NCI-H774 (cell line): ENCODE measurements at regions not wholly inside any gene's neighbourhood (a gene's known extent, or its start where the extent isn't known, plus 50 kb on each side); places are given as distances from the start of the nearest gene placed in this dataset.

Experiments
- DNase-seq: peaks from one replicate; lab custom pipeline; 2025; lab: John Stamatoyannopoulos, UW

- DNase-seq = peak; percentile 87
Measured at GRCh38 chr6:157756708-157757429, 66.2 kb upstream of the SNX9 start.

- no peak for DNase-seq
Measured at GRCh38 chr6:157757430-157758403, 65.3 kb upstream of the SNX9 start.

- DNase-seq = no peak
Measured at GRCh38 chr6:157758516-157759023, 64.5 kb upstream of the SNX9 start.

DNA sequence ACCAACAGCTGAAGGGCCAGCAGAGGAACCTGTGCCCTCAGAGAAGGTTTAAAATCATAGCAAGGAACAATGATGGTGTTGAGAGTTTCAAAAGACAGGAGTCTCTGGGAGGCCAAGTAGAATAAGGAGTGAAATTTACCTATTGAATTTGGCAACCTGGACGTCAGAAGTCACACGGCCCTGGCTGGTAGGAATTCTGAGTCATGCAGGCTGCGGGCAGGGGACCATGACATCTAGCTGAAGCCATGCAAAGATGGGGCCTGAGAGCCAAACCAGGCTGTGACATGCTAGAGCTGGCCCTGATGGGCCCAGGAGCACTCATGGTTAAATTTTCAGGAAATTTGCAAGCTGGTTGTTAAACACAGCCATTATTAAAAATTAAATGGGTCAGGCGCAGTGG lies 64.0 kb upstream of the SNX9 start:
- no peak for DNase-seq

- no peak for DNase-seq
Measured at GRCh38 chr6:157760137-157760536, 62.9 kb upstream of the SNX9 start.

DNA sequence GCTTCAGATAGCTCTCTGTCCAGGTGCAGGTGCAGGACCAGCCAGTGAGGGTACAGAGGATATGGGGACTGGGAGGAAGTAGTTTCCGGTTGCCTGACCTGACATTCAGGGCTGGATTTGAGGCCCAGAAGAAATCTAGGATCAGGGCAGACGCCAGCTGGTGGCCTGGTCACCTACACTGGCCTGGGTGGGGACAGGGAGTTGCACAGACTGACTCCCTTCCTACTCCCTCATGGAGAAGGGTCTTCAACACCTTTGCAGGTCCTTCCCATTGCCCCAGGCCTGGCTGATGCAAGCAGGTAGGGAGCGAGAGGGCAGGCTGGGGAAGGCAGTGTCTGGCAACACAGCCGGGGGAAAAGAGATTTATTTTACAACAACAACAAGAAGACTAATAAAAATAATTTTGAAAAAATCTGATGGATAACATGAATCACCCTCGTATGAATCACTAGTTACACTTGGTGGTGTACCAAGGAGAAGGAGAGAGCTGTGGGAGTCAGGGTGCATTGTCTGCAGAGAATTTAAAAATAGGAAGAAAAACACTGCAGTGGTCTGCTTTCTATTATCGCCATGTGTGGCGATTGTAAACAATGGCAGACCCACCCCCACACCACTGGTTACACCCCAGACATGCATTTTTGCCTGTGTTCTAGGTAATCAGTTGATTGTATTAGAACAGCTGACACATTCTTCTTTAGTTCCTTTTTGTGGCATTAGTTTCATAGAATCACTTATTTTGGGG lies 62.3 kb upstream of the SNX9 start:
- DNase-seq = no peak

DNA sequence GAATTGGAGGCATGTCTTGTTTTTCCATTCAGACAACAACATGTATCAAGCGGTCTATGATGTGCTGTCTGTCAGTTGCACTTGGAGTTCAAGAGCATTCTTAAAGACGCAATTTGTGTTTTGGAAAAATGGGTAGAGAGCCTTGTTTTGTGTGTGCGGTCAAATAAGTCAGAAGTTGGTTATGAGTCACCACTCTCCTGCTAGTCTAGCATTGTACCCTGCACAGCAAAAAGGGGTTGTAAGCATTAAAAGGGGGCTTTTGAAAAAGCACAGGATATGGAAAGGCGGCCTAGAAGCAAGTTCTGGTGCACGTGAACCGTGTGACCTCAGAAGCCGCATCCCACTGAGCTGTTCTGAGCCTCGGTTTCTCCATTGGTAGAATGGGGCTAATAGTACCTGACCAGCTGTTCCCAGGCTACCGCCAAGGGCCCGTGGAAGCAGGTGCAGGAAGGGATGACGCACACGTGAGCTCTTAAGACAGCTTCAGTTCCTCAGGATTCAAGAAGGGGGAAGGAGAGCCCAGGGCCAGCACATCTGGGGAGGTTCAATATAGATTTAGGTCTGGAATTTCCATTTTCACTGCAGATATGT lies 61.6 kb upstream of the SNX9 start:
- DNase-seq = no peak

DNA sequence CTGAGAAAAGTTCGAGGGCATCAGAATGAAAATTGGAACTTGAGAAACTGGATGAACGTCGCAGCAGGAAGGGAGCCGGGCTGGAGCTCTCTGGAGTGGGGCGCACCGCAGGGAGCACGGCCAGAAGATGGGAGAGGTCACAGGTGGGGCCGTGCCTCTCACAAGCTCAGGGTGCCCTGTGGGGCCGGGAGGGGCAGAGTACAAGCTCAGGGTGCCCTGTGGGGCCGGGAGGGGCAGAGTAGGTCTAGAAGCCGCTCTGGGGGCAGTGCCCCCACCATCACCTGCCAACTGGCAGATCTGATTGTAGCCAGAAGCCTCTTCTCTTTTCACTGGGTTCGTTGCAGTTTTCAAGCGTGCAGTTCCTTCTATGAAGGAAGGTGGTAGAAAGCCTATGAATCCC lies 61.1 kb upstream of the SNX9 start:
- DNase-seq = no peak

GRCh38 chr6:157762636-157763035 lies 60.4 kb upstream of the SNX9 start:
- DNase-seq = no peak

- DNase-seq = peak; percentile 95
Measured at GRCh38 chr6:157763129-157763903, 59.7 kb upstream of the SNX9 start.

DNA sequence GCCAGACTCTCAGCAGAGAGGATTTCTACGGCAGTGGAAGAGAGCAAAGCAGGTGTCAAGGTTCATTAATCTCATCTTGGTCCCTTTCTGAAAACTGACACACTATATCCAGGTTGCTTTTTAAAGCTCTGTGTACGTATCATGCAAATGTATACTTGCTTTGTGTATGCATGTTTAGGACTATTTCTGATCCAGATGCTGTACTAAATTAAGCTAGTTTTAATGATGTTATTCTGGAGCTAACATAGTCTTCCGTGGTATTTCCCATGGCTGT lies 59.2 kb upstream of the SNX9 start:
- no peak for DNase-seq

DNA sequence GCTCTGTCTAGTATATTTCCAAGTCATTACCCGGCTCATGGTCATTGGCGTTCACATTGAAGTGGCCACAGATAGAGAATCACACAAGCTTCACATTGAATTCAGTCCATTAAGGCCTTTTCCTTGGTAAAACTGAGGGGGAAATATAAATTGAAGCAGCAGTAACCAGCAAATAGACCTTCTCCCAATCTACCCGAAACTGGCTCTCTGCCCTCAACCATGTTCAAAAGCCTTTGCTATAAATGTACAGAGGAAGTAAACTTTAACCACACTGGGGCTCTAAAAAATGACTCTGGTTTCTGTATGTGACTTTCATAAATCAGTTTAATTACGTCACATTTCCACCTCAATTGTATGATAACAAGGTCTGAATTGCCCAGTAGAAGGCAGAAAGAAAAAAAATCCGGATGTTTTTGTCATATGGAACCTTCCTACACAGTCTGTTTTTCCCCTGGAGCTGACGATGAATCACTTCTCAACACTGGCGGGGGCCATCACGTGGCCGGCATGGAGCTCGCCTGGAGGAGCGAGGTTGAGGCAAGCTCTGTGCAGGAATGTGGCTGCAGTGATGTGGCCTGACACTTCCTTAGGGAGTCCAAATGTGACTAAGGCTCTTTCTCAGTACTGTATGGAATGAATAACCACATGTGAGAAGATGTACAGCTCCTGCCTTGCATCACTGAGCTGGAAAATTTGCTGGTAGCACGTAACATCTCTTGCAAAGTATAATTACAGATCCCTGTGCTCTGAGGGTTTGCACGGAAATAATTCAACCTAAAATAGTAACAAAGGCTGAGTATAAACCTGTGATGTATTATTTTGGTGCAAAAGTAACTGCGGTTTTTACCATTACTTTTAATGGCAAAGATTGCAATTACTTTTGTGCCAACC lies 58.6 kb upstream of the SNX9 start:
- DNase-seq = no peak

GRCh38 chr6:157766901-157767774 lies 55.9 kb upstream of the SNX9 start:
- DNase-seq = no peak

- no peak for DNase-seq
Measured at GRCh38 chr6:157767775-157768156, 55.3 kb upstream of the SNX9 start.

GRCh38 chr6:157768304-157768703 lies 54.7 kb upstream of the SNX9 start:
- DNase-seq = no peak

DNA sequence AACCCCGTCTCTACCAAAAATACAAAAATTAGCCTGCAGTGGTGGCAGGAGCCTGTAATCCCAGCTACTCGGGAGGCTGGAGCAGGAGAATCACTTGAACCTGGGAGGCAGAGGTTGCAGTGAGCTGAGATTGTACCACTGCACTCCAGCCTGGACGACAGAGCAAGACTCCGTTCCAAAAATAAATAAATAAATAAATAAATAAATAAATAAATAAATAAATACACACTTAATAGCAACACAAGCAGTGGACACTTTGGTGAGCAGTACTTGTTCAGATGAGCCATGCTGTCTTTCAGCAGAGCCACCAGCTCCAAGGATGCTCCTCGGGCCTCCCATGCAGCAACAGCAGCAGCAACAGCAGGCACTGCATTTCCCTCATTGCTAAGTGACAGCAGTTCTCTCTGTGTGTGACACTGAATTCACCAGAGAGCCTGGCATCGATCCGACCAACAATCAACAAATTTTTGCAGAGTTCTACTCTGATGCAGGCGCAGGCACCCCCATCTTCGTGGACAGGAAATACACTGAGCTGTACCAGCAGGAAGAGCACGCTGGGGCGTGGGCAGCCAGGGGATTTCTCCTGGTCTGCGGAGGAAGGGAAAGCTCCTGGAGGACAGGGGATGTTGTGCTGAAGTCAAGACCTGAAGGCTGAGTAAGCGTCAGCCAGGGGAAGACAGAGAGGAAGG lies 54.0 kb upstream of the SNX9 start:
- no peak for DNase-seq

- no peak for DNase-seq
Measured at GRCh38 chr6:157769776-157770426, 53.1 kb upstream of the SNX9 start.

GRCh38 chr6:157770946-157771345 lies 52.1 kb upstream of the SNX9 start:
- DNase-seq = no peak
